Renal pelvis (tissue), 1 donor: ENCODE measurements at regions not wholly inside any gene's neighbourhood (a gene's known extent, or its start where the extent isn't known, plus 50 kb on each side); places are given as distances from the start of the nearest gene placed in this dataset.
"Not testable (repeated sequence)": the region's sequence is repeated elsewhere in the genome, so short reads cannot be mapped to it uniquely, and the experiment has no call there.

ENCODE experiments used
- DNase-seq: peaks from one replicate; pipeline ENCODE4 v3.0.0-alpha.2; 2013

DNA sequence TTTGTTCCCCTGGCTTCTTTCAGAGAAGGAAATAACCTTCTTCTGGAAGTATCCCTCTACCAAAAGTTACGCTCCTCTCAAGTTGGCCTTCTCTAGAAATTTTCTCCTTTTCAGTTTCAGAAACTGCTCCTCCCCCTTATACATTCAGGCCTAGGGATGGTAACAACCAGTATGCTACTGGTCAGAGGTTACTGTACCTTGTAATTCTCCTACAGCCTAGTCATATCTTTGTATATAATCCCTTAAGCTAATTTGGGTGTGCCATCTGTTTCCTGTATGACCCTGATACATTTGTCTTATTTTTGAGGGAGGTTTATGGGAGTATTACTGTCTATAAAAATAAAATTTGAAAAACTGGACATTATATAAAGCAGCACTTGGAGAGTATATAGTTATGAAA is 98.0 kb upstream of the NOTCH2NLA start:
- not testable (repeated sequence) for DNase-seq

GRCh38 chr1:146324463-146324862 is 95.6 kb upstream of the NOTCH2NLA start:
- DNase-seq = not testable (repeated sequence)

DNA sequence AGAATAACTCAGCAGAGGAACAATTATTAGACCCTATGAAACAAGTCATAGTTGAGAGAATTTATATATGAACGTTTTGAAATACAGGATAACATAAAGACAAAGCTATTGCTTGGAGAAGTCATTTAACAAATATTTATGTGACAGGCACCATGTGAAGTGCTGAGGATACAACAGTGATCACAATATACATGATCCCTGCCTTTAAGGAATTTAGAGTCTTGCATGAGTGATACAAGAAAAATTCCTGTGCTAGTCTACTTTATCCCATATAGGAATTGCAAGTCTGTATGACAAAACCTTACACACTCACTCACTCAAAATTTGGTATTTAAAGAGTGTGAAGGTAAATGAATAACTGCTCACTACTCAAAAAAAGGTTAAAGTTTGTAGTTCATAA is 94.5 kb upstream of the NOTCH2NLA start:
- not testable (repeated sequence) for DNase-seq

DNA sequence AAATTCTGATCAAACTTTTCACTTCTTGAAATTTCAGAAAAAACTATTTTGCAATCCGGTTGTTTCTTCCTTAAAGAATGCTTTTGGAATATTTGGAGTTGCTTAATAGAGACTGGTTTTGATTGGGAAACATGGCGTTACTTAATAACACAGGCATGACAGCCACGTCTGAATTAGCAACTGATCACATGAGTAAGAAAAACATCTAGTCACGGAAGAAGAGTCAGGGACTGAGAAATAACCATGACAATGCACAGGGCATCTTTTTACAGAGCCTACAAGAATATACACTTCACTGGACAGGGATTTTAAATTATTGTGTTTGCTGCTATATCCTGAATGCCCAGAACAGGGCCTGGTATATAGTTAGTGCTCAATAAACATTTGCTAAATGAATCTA is 94.1 kb upstream of the NOTCH2NLA start:
- DNase-seq = not testable (repeated sequence)

- DNase-seq = not testable (repeated sequence)
Measured at GRCh38 chr1:146318715-146319114, 89.9 kb upstream of the NOTCH2NLA start.

DNA sequence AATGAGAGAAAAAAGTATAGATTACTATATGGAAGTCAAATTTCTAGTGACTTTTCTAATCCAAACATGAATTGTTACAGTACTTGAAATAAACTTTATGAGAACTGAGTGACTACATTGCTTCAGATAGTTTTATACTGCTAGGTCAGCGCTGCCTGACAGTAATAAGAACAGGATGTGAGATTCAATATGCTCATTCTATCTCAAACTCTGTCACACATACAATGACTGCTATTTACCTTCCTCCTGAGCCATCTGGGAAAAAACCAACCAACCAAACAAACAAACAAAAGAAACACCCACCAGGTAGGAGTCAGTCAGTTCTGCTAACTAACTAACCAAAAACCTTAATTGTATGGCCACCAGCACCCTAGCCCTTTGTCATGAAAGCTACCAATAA is 89.0 kb upstream of the NOTCH2NLA start:
- DNase-seq = not testable (repeated sequence)

DNA sequence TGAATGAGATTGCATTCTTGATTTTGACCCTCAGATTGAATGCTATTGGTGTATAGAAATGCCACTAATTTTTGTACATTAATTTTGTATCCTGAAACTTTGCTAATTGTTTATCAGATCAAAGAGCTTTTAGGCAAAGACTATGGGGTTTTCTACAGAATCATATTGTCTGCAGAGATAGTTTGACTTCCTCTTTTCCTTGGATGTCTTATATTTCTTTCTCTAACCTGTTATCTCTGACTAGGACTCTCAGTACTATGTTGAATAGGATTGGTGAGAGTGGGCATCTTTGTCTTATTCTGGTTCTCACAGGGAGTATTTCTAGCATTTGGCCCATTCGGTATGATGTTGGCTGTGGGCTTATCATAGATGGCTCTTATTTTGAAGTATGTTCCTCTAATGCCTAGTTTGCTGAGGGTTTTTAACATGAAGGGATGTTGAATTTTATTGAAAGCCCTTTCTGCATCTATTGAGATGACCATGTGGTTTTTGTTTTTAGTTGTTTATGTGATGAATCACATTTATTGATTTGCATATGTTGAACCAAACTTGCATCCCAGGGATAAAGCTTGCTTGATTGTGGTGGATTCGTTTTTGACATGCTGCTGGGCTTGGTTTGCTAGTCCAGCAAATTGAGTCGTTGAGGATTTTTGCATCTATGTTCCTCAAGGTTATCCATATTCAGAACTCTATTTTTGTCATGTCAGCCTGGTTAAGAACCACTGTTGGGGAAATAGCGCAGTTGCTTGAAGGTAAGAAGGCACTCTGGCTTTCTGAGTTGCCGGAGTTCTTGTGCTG is 85.8 kb upstream of the NOTCH2NLA start:
- DNase-seq = not testable (repeated sequence)

- DNase-seq = not testable (repeated sequence)
Measured at GRCh38 chr1:146310579-146310978, 81.8 kb upstream of the NOTCH2NLA start.

- DNase-seq = not testable (repeated sequence)
Measured at GRCh38 chr1:146309427-146309826, 80.6 kb upstream of the NOTCH2NLA start.

DNA sequence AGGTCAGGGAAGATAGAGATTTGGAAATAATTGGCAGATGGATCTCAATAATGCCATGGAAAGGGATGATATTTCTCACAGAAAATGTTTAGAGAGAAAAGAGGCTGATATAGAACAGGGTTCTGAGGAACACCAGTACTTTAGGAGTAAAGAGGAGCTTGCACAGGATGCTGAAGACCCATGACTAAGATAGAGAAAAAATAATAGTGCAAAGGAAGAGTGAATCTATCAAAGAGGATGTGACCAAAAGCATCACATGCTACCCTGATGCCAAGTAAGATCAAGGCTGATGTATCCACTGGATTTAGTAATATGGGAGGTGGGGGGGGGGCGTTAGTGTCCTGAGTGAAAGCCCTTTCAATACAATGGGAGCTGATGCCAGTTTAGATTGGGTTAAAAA is 80.1 kb upstream of the NOTCH2NLA start:
- DNase-seq = not testable (repeated sequence)

- not testable (repeated sequence) for DNase-seq
Measured at GRCh38 chr1:146308152-146308551, 79.3 kb upstream of the NOTCH2NLA start.

DNA sequence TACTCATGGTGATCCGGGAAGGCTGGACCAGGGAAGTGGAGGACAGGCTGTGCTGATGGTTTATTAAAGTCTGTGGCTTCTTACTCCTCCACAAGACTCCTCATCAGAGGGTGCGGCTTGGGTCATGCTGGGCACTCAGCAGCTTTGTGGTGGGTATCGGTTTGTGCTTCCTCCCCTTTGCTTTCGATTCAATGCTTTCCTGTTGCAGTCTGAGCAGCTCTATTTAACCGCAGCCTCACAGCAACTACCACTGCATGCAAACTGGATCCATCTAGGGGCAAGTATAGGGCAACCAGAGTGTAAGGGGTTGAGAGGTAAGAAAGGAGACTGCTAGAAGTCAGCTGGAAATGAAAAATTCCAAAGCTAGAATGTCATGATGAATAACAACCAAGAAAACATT is 78.8 kb upstream of the NOTCH2NLA start:
- DNase-seq = not testable (repeated sequence)

- not testable (repeated sequence) for DNase-seq
Measured at GRCh38 chr1:146306651-146307050, 77.8 kb upstream of the NOTCH2NLA start.

DNA sequence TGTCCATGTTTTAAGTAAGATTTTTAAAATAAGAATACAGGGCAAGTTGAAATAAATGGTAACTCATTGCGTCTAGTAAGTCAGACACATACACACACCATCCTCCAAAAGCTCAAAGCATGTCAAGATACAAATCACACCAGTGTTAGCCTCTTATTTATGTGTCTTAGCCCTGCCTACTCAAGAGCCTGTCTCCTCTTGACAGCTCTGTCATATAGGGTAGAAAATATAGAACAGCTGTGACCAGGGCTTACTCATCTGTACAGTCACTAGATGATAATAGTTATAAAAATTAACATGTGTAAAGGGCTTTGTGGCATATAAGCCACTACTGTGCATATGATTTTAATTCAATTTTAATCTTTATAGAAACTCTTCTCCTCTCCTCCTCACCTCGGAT is 76.6 kb upstream of the NOTCH2NLA start:
- DNase-seq = not testable (repeated sequence)

DNA sequence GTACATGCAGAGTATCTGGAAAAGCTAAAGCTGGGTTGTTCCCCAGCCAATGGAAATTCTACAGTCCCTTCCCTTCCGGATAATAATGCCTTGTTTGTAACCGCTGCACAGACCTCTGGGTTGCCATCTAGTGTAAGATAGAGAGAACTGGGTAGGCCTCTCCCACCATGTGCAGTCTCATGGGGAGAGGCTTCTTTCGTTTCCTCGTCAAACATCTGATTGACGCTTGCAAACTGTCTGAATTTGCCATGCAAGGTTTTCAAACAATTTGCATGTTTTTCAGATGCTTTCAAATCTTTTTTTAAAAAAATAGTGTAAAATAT is 69.7 kb upstream of the NOTCH2NLA start:
- DNase-seq = not testable (repeated sequence)

GRCh38 chr1:146297781-146298574 is 69.2 kb upstream of the NOTCH2NLA start:
- not testable (repeated sequence) for DNase-seq

- not testable (repeated sequence) for DNase-seq
Measured at GRCh38 chr1:146292940-146293936, 64.4 kb upstream of the NOTCH2NLA start.

DNA sequence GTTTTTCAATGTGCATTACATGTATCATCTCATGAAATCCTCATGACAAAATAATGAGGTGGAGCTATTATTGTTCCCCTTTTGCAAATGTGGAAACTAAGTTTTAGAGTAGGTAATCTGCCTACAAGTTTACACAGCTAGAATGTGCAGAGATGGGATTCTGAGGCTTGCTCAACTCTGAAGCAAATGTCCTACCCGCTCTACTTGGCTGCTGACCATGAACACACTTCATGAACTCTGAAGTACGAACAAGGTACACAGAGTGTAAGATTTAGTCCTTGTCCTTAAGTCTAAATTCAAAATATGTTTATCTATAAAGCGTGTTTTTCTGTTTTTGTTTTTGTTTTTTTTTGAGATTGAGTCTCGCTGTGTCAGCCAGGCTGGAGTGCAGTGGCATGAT is 63.6 kb upstream of the NOTCH2NLA start:
- not testable (repeated sequence) for DNase-seq

GRCh38 chr1:146287881-146288280 is 59.1 kb upstream of the NOTCH2NLA start:
- not testable (repeated sequence) for DNase-seq

DNA sequence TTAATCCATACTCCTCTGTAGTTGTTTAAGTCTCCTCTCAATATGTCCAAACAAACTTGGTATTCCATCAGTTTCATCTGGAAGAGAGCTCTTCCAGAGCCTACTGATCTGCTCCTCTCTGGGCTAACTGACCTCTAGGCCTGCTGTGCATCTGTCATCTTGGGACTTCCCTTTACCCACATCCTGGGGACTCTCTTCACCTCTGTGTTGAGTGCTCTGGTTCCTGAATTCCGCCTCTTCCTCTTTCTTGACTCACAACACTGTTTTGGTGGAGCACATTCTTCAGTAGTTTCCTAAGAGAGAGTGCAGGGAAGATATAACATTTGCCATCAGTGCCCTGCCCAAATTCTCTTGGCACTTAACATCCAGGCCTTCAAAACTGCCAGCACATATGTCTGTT is 55.9 kb upstream of the NOTCH2NLA start:
- not testable (repeated sequence) for DNase-seq

DNA sequence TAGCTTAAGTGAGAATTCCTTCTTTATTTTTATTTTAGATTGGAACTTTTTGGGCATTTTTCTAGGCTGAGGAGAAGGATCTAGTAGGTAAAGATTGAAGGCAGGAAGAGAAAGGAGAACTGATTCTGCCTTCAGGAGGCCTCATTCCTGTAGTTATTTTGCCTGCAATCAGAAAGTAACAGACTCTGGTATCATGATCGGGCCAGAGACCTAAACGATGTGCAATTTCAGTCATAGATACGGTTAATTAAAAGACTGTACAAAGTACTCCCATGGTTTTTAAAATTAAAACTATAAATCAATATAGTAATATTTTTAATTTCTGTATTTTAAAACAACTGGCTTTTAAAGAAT is 54.7 kb upstream of the NOTCH2NLA start:
- not testable (repeated sequence) for DNase-seq
